ENCODE measurements at regions not wholly inside any gene's neighbourhood (a gene's known extent, or its start where the extent isn't known, plus 50 kb on each side); places are given as distances from the start of the nearest gene placed in this dataset.
A peak's percentile ranks its signal among the peaks of the same experiment; 100 is the strongest.

GRCh38 chr13:103952183-103952582 is 886.0 kb upstream of the SLC10A2 start:
- POLR2A ChIA-PET (ENCODE audit: unreplicated experiment) = no interaction called here
- H3K9me2 ChIP-seq (replicated peaks; ENCODE audit: low read length) = no peaks in the 10 kb centered on the region
- H3K4me2 ChIP-seq (ENCODE audit: low read length) = no peak overlapping the region
- intact Hi-C loops (cut with micrococcal nuclease) = no loop called here
- H3K27me3 ChIP-seq (ENCODE audit: low read length) = no peaks in the 10 kb centered on the region
- no peak overlapping the region for H2AFZ ChIP-seq (ENCODE audit: low read length)
- no peak overlapping the region for H3K4me3 ChIP-seq (ENCODE audit: low read length)
- DNase-seq (peak; percentile 9), ATAC-seq (no peak)
- TF ChIP-seq EZH2 (IDR thresholded peaks at IDR 0.05; ENCODE audit: low read length, unreplicated experiment) (no peak), CTCF (conservative IDR thresholded peaks at IDR 0.05; ENCODE audit: low read depth, low read length) (no peak), EZH2phosphoT487 (IDR thresholded peaks at IDR 0.05; ENCODE audit: borderline replicate concordance, low read length) (no peak)
- CTCF ChIA-PET = no interaction called here
- no peaks in the 10 kb centered on the region for H3K9me3 ChIP-seq (ENCODE audit: low read length)
- H3F3A ChIP-seq (ENCODE audit: low read length, unreplicated experiment) = no peaks in the 10 kb centered on the region
- no peak overlapping the region for H3K27ac ChIP-seq (ENCODE audit: low read length)
- no peaks in the 10 kb centered on the region for H4K20me1 ChIP-seq (ENCODE audit: low read length)
- H3K79me2 ChIP-seq (ENCODE audit: low read length) = no peaks in the 10 kb centered on the region
- H3K4me1 ChIP-seq (ENCODE audit: insufficient read depth, low read length) = no peaks in the 10 kb centered on the region
- BruUV-seq (replicated peaks) = no TSS peak
- H3K36me3 ChIP-seq (ENCODE audit: low read depth, low read length) = no peaks in the 10 kb centered on the region
- H3K9ac ChIP-seq (ENCODE audit: low read length) = no peak overlapping the region

GRCh38 chr13:103948426-103948825 is 882.2 kb upstream of the SLC10A2 start:
- ChIA-PET POLR2A (ENCODE audit: unreplicated experiment) (no interaction called here), CTCF (no interaction called here)
- Histone ChIP-seq H3K9me2 (replicated peaks; ENCODE audit: low read length) (no peaks in the 10 kb centered on the region), H3K4me3 (ENCODE audit: low read length) (no peak overlapping the region), H3K27ac (ENCODE audit: low read length) (no peak overlapping the region), H3K79me2 (ENCODE audit: low read length) (no peaks in the 10 kb centered on the region), H3K9me3 (ENCODE audit: low read length) (no peaks in the 10 kb centered on the region), H3K27me3 (ENCODE audit: low read length) (no peaks in the 10 kb centered on the region), H3F3A (ENCODE audit: low read length, unreplicated experiment) (no peaks in the 10 kb centered on the region), H3K36me3 (ENCODE audit: low read depth, low read length) (no peaks in the 10 kb centered on the region), H2AFZ (ENCODE audit: low read length) (no peak overlapping the region), H3K4me1 (ENCODE audit: insufficient read depth, low read length) (no peaks in the 10 kb centered on the region), H3K9ac (ENCODE audit: low read length) (no peak overlapping the region), H4K20me1 (ENCODE audit: low read length) (no peaks in the 10 kb centered on the region), H3K4me2 (ENCODE audit: low read length) (no peak overlapping the region)
- intact Hi-C loops (cut with micrococcal nuclease) = no loop called here
- DNase-seq = no peak
- no peak for TF ChIP-seq EZH2phosphoT487 (IDR thresholded peaks at IDR 0.05; ENCODE audit: borderline replicate concordance, low read length)
- TF ChIP-seq EZH2 (IDR thresholded peaks at IDR 0.05; ENCODE audit: low read length, unreplicated experiment) = no peak
- no peak for TF ChIP-seq CTCF (conservative IDR thresholded peaks at IDR 0.05; ENCODE audit: low read depth, low read length)
- no TSS peak for BruUV-seq (replicated peaks)
- ATAC-seq = no peak

GRCh38 chr13:103945836-103946235 is 879.6 kb upstream of the SLC10A2 start:
- H4K20me1 ChIP-seq (ENCODE audit: low read length) = no peaks in the 10 kb centered on the region
- H2AFZ ChIP-seq (ENCODE audit: low read length) = no peak overlapping the region
- no peak overlapping the region for H3K4me2 ChIP-seq (ENCODE audit: low read length)
- no peak overlapping the region for H3K9ac ChIP-seq (ENCODE audit: low read length)
- H3K79me2 ChIP-seq (ENCODE audit: low read length) = no peaks in the 10 kb centered on the region
- no peak overlapping the region for H3K4me3 ChIP-seq (ENCODE audit: low read length)
- no peaks in the 10 kb centered on the region for H3K9me2 ChIP-seq (replicated peaks; ENCODE audit: low read length)
- H3F3A ChIP-seq (ENCODE audit: low read length, unreplicated experiment) = no peaks in the 10 kb centered on the region
- no peaks in the 10 kb centered on the region for H3K9me3 ChIP-seq (ENCODE audit: low read length)
- ChIA-PET POLR2A (ENCODE audit: unreplicated experiment) (no interaction called here), CTCF (no interaction called here)
- ATAC-seq = no peak
- TF ChIP-seq CTCF (conservative IDR thresholded peaks at IDR 0.05; ENCODE audit: low read depth, low read length) = no peak
- no peak for TF ChIP-seq EZH2phosphoT487 (IDR thresholded peaks at IDR 0.05; ENCODE audit: borderline replicate concordance, low read length)
- no peak for TF ChIP-seq EZH2 (IDR thresholded peaks at IDR 0.05; ENCODE audit: low read length, unreplicated experiment)
- DNase-seq = no peak
- no peaks in the 10 kb centered on the region for H3K27me3 ChIP-seq (ENCODE audit: low read length)
- no peaks in the 10 kb centered on the region for H3K36me3 ChIP-seq (ENCODE audit: low read depth, low read length)
- no peak overlapping the region for H3K27ac ChIP-seq (ENCODE audit: low read length)
- BruUV-seq (replicated peaks) = no TSS peak
- intact Hi-C loops (cut with micrococcal nuclease) = no loop called here
- H3K4me1 ChIP-seq (ENCODE audit: insufficient read depth, low read length) = no peaks in the 10 kb centered on the region
